HL-60 (cell line): ENCODE measurements at regions not wholly inside any gene's neighbourhood (a gene's known extent, or its start where the extent isn't known, plus 50 kb on each side); places are given as distances from the start of the nearest gene placed in this dataset.

Experiments
- DNase-seq, 2 experiments: peaks; one replicate each; pipeline ENCODE4 v3.0.0-alpha.2; 2010 to 2020; ENCODE audit warnings: low read depth in 1 of 2, low spot score in 1 of 2
- H3K27ac ChIP-seq: fragments of 250-450 bp; sonication (Bioruptor Pico); replicated peaks from 2 replicates; pipeline ENCODE4 v1.5.1; 2020; ENCODE audit warnings: mild to moderate bottlenecking, moderate library complexity
- H3K27me3 ChIP-seq: fragments of 250-450 bp; sonication (Bioruptor Pico); 2 replicates; pipeline ENCODE4 v1.5.1; 2021; ENCODE audit warnings: mild to moderate bottlenecking, moderate library complexity; ENCODE audit not compliant: insufficient read depth, poor library complexity, severe bottlenecking
- H3K4me3 ChIP-seq: replicated peaks from 2 replicates; pipeline ENCODE4 v1.5.1; 2011; ENCODE audit warnings: mild to moderate bottlenecking, control low read depth, low read length; ENCODE audit not compliant: insufficient read depth
- CTCF ChIP-seq: IDR thresholded peaks from one replicate; pipeline ENCODE4 v1.5.1; 2011; ENCODE audit warnings: low read length, control low read depth, inconsistent platforms; ENCODE audit not compliant: insufficient read depth
- GABPA ChIP-seq: IDR thresholded peaks from 2 replicates; pipeline ENCODE4 v1.6.1; 2012; ENCODE audit warnings: low read depth
- POLR2AphosphoS5 ChIP-seq: IDR thresholded peaks from 2 replicates; pipeline ENCODE4 v1.6.1; 2012; ENCODE audit warnings: low read depth
- REST ChIP-seq: IDR thresholded peaks from 2 replicates; pipeline ENCODE4 v1.6.1; 2012; ENCODE audit warnings: low read depth; ENCODE audit not compliant: insufficient replicate concordance
- SPI1 ChIP-seq: IDR thresholded peaks from 2 replicates; pipeline ENCODE4 v1.6.1; 2012; ENCODE audit warnings: low read depth, mild to moderate bottlenecking, borderline replicate concordance

- TF ChIP-seq CTCF (no peak), GABPA (no peak), POLR2AphosphoS5 (no peak), REST (no peak), SPI1 (no peak)
- Histone ChIP-seq H3K4me3 (no peak overlapping the region), H3K27me3 (no peaks in the 10 kb centered on the region), H3K27ac (no peak overlapping the region)
- DNase-seq = no peak
These were observed 102.7 kb upstream of the OR9Q1 start for GRCh38 chr11:57920971-57921370.

GRCh38 chr11:57932105-57932504 lies 91.6 kb upstream of the OR9Q1 start:
- H3K27ac ChIP-seq = no peak overlapping the region

More at GRCh38 chr11:57932105-57932504, 91.6 kb upstream of the OR9Q1 start:
- TF ChIP-seq REST (no peak), SPI1 (no peak), POLR2AphosphoS5 (no peak), GABPA (no peak), CTCF (no peak)
- Histone ChIP-seq H3K27me3 (no peaks in the 10 kb centered on the region), H3K4me3 (no peak overlapping the region)
- DNase-seq = no peak
